ENCODE measurements at regions not wholly inside any gene's neighbourhood (a gene's known extent, or its start where the extent isn't known, plus 50 kb on each side); places are given as distances from the start of the nearest gene placed in this dataset.

GRCh38 chr12:27901959-27902358 is 70.6 kb downstream of the PTHLH start:
- H3K4me2 ChIP-seq, result no peak overlapping the region
- no peaks in the 10 kb centered on the region for H3K27me3 ChIP-seq (ENCODE audit: insufficient read depth)
- H3K4me3 ChIP-seq (ENCODE audit: low read depth in 2 of 2, low read length in 1 of 2), result no peak overlapping the region
- H3K9me3 ChIP-seq, result no peaks in the 10 kb centered on the region
- no peak for TF ChIP-seq CHD2 (IDR thresholded peaks at IDR 0.05; ENCODE audit: low read length, partially characterized antibody)
- no peak for TF ChIP-seq SIN3A (IDR thresholded peaks at IDR 0.05; ENCODE audit: borderline replicate concordance, low read depth, low read length)
- no peak for TF ChIP-seq RAD21 (IDR thresholded peaks at IDR 0.05; ENCODE audit: low read length)
- no peak for TF ChIP-seq SMC3 (IDR thresholded peaks at IDR 0.05; ENCODE audit: low read depth, low read length)
- no peak for TF ChIP-seq IRF3 (IDR thresholded peaks at IDR 0.05; ENCODE audit: low read depth, low read length)
- TF ChIP-seq POLR2AphosphoS5 (IDR thresholded peaks at IDR 0.05; ENCODE audit: low read depth, low read length), result no peak
- TF ChIP-seq TAF1 (IDR thresholded peaks at IDR 0.05; ENCODE audit: borderline replicate concordance, low read depth, low read length), result no peak
- TF ChIP-seq, protein P1, sequence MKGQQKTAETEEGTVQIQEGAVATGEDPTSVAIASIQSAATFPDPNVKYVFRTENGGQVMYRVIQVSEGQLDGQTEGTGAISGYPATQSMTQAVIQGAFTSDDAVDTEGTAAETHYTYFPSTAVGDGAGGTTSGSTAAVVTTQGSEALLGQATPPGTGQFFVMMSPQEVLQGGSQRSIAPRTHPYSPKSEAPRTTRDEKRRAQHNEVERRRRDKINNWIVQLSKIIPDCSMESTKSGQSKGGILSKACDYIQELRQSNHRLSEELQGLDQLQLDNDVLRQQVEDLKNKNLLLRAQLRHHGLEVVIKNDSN (IDR thresholded peaks at IDR 0.05; ENCODE audit: borderline replicate concordance, low read depth), result no peak
- no peak for TF ChIP-seq GATA2 (CRISPR knock-in tag; IDR thresholded peaks at IDR 0.05)
- TF ChIP-seq NFIC (IDR thresholded peaks at IDR 0.05; ENCODE audit: borderline replicate concordance), result no peak
- TF ChIP-seq RCOR1 (IDR thresholded peaks at IDR 0.05; ENCODE audit: low read length), result no peak
- TF ChIP-seq GABPA (IDR thresholded peaks at IDR 0.05; ENCODE audit: low read depth), result no peak
- no peak for TF ChIP-seq JUND (IDR thresholded peaks at IDR 0.05)
- no peak for TF ChIP-seq EZH2phosphoT487 (IDR thresholded peaks at IDR 0.05; ENCODE audit: borderline replicate concordance, low read depth)
- no peak for TF ChIP-seq FOXJ3 (CRISPR knock-in tag; IDR thresholded peaks at IDR 0.05)
- TF ChIP-seq TEAD4 (IDR thresholded peaks at IDR 0.05; ENCODE audit: borderline replicate concordance, insufficient read depth), result no peak
- TF ChIP-seq, protein P2, sequence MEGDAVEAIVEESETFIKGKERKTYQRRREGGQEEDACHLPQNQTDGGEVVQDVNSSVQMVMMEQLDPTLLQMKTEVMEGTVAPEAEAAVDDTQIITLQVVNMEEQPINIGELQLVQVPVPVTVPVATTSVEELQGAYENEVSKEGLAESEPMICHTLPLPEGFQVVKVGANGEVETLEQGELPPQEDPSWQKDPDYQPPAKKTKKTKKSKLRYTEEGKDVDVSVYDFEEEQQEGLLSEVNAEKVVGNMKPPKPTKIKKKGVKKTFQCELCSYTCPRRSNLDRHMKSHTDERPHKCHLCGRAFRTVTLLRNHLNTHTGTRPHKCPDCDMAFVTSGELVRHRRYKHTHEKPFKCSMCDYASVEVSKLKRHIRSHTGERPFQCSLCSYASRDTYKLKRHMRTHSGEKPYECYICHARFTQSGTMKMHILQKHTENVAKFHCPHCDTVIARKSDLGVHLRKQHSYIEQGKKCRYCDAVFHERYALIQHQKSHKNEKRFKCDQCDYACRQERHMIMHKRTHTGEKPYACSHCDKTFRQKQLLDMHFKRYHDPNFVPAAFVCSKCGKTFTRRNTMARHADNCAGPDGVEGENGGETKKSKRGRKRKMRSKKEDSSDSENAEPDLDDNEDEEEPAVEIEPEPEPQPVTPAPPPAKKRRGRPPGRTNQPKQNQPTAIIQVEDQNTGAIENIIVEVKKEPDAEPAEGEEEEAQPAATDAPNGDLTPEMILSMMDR (IDR thresholded peaks at IDR 0.05), result no peak
- ChIA-PET CTCF (interaction anchor here (1.2 to 1.6 kb wide), 2 partner anchors 12 to 168 kb away, joined by 3 to 5 read pairs; no protein-coding TSS in a partner anchor), POLR2A (no interaction called here)
- DNase-seq, result no peak
- H3K27ac ChIP-seq (ENCODE audit: low read depth in 2 of 2, low read length in 1 of 2), result no peak overlapping the region
- H3K9ac ChIP-seq, result no peak overlapping the region
- peaks cover 0 to 5% of the 10 kb centered on the region in 2 experiments; a peak in 1 of 4 replicates for H3K4me1 ChIP-seq (ENCODE audit: control insufficient read depth in 1 of 2, insufficient read depth in 2 of 2, low read depth in 1 of 2, low read length in 1 of 2)
- H3K79me2 ChIP-seq (ENCODE audit: insufficient read depth), result no peaks in the 10 kb centered on the region
- no peaks in the 10 kb centered on the region for H3K36me3 ChIP-seq (replicated peaks in 1 of 2; ENCODE audit: control insufficient read depth in 1 of 2, insufficient read depth in 2 of 2, low read length in 1 of 2)
- no peak overlapping the region for H2AFZ ChIP-seq (ENCODE audit: low read depth)
- peaks cover 10% of the 10 kb centered on the region for H3F3A ChIP-seq (replicated peaks; ENCODE audit: insufficient read depth)
- no peaks in the 10 kb centered on the region for H3K9me2 ChIP-seq
- 36% methylated on average over 3 of the region's 3 CpGs for WGBS (ENCODE audit: low lambda C conversion rate)
- no peaks in the 10 kb centered on the region for H4K20me1 ChIP-seq (ENCODE audit: insufficient read depth)

Measured in SK-N-SH (cell line).